PFSK-1 (cell line): ENCODE measurements at regions not wholly inside any gene's neighbourhood (a gene's known extent, or its start where the extent isn't known, plus 50 kb on each side); places are given as distances from the start of the nearest gene placed in this dataset.

ENCODE experiments used
- FOXP2 ChIP-seq: optimal IDR thresholded peaks from 2 replicates; pipeline ENCODE3; 2011; ENCODE audit warnings: borderline replicate concordance, control low read depth, inconsistent platforms; ENCODE audit not compliant: insufficient read depth; ENCODE audit errors: extremely low read length, extremely low read depth
- POLR2AphosphoS5 ChIP-seq: IDR thresholded peaks from 2 replicates; pipeline ENCODE4 v1.6.1; 2012; ENCODE audit warnings: low read depth, mild to moderate bottlenecking, control low read depth, low read length, moderate library complexity
- SIN3A ChIP-seq: IDR thresholded peaks from 2 replicates; pipeline ENCODE4 v1.6.1; 2012; ENCODE audit warnings: mild to moderate bottlenecking, low read length, moderate library complexity, borderline replicate concordance; ENCODE audit not compliant: insufficient read depth
- TAF1 ChIP-seq: IDR thresholded peaks from 2 replicates; pipeline ENCODE4 v1.6.1; 2012; ENCODE audit warnings: low read length, control low read depth, borderline replicate concordance; ENCODE audit not compliant: insufficient read depth
- TF ChIP-seq, protein P1 (sequence below), 2 experiments: IDR thresholded peaks; 2 replicates each; pipeline versions ENCODE4 v1.6.1 to v1.8.0; 2011 to 2012; ENCODE audit warnings: low read depth in 2 of 2, low read length in 2 of 2, control low read depth in 1 of 2, inconsistent platforms in 1 of 2, mild to moderate bottlenecking in 1 of 2, moderate library complexity in 1 of 2; ENCODE audit not compliant: insufficient read depth in 1 of 2

DNA sequence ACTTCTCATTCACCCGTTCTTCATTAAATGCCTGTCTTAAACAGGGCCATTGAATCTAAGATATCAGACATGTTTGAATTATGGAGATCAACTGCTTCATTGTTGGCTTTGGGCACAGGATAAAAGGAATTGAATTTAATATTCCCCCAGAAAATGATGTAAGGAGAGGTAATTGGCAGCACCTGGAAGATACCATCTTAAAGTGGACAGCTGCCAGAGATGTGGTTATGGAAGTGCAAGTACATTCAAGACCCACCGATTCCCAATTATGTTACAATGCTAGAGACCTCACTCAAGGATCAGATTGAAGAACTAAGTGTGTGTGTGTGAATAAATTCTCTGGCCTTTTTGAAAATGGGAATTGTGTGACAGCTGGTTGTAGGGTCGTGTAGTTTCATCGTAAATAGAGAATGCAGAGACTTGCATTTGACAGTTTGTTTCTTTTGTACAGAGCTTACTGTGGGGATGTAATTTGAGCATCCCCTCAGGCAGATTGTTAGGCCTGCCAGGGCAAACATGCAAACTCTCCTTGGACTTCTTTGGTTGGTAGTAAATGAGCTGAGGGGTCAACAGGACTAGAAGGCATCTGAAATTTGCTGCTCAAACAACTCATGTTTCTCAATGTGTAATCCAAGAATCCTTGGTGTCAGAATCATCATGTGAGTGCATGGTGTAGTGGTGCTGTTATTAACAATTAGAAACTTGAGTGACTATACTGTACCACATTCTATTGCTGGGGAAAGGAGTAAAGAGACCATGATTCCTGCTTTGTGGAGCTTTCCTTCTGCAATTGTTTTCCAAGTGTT lies 359.2 kb upstream of the THRB start:
- TF ChIP-seq, protein P1, sequence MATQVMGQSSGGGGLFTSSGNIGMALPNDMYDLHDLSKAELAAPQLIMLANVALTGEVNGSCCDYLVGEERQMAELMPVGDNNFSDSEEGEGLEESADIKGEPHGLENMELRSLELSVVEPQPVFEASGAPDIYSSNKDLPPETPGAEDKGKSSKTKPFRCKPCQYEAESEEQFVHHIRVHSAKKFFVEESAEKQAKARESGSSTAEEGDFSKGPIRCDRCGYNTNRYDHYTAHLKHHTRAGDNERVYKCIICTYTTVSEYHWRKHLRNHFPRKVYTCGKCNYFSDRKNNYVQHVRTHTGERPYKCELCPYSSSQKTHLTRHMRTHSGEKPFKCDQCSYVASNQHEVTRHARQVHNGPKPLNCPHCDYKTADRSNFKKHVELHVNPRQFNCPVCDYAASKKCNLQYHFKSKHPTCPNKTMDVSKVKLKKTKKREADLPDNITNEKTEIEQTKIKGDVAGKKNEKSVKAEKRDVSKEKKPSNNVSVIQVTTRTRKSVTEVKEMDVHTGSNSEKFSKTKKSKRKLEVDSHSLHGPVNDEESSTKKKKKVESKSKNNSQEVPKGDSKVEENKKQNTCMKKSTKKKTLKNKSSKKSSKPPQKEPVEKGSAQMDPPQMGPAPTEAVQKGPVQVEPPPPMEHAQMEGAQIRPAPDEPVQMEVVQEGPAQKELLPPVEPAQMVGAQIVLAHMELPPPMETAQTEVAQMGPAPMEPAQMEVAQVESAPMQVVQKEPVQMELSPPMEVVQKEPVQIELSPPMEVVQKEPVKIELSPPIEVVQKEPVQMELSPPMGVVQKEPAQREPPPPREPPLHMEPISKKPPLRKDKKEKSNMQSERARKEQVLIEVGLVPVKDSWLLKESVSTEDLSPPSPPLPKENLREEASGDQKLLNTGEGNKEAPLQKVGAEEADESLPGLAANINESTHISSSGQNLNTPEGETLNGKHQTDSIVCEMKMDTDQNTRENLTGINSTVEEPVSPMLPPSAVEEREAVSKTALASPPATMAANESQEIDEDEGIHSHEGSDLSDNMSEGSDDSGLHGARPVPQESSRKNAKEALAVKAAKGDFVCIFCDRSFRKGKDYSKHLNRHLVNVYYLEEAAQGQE (IDR thresholded peaks at IDR 0.05; ENCODE audit: insufficient read depth in 1 of 2, low read depth in 2 of 2, low read length in 2 of 2), result no peak
- no peak for TF ChIP-seq SIN3A
- TF ChIP-seq POLR2AphosphoS5, result no peak
- no peak for TF ChIP-seq FOXP2
- no peak for TF ChIP-seq TAF1

GRCh38 chr3:24854748-24855147 lies 360.1 kb upstream of the THRB start:
- no peak for TF ChIP-seq SIN3A

- TF ChIP-seq SIN3A (no peak), POLR2AphosphoS5 (no peak), FOXP2 (no peak), TAF1 (no peak)
- TF ChIP-seq, protein P1 (IDR thresholded peaks at IDR 0.05; ENCODE audit: insufficient read depth in 1 of 2, low read depth in 2 of 2, low read length in 2 of 2), result no peak
Measured at GRCh38 chr3:24857945-24858344, 363.3 kb upstream of the THRB start.

DNA sequence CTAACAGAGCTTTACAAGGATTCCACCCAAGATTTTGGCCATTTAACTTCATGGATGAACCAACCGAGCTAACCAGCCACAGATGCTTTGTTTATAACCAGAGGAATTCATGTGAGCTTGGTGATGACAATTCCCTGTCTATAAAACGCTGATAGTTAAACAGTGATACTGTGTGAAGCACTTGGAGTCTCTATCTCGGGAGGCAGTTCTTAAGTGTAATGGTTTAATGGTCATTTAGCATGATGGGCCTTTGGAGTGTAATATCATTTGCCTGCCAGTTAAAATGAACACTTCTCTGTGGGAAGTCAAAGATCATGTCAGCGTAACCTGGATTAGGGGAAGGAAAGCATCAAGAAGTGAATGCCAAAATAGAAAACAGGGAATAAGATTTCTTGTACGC lies 368.6 kb upstream of the THRB start:
- TF ChIP-seq, protein P1 (IDR thresholded peaks at IDR 0.05; ENCODE audit: insufficient read depth in 1 of 2, low read depth in 2 of 2, low read length in 2 of 2), result no peak
- TF ChIP-seq SIN3A (no peak), FOXP2 (no peak), TAF1 (no peak), POLR2AphosphoS5 (no peak)

GRCh38 chr3:24867783-24868182 lies 373.1 kb upstream of the THRB start:
- TF ChIP-seq TAF1, result no peak
- TF ChIP-seq POLR2AphosphoS5, result no peak
- TF ChIP-seq SIN3A, result no peak
- TF ChIP-seq, protein P1 (IDR thresholded peaks at IDR 0.05; ENCODE audit: insufficient read depth in 1 of 2, low read depth in 2 of 2, low read length in 2 of 2), result no peak
- no peak for TF ChIP-seq FOXP2
